ENCODE measurements at regions not wholly inside any gene's neighbourhood (a gene's known extent, or its start where the extent isn't known, plus 50 kb on each side); places are given as distances from the start of the nearest gene placed in this dataset.
"Not testable (repeated sequence)": the region's sequence is repeated elsewhere in the genome, so short reads cannot be mapped to it uniquely, and the experiment has no call there.

- DNase-seq; in situ Hi-C loops (cut with HindIII; ENCODE audit: low pct_ligation_motif_present, low pct_unique_long_range_greater_than_20kb, low sequenced_read_pairs): not testable (repeated sequence)
These were observed 57.3 kb upstream of the GARIN1A start for GRCh38 chr7:128614812-128615211.

DNA sequence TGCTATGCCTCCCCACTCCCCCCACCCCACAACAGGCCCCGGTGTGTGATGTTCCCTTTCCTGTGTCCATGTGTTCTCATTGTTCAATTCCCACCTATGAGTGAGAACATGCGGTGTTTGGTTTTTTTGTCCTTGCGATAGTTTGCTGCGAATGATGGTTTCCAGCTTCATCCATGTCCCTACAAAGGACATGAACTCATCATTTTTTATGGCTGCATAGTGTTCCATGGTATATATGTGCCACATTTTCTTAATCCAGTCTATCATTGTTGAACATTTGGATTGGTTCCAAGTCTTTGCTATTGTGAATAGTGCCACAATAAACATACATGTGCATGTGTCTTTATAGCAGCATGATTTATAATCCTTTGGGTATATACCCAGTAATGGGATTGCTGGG is 55.3 kb upstream of the GARIN1A start:
- in situ Hi-C loops (cut with HindIII; ENCODE audit: low pct_ligation_motif_present, low pct_unique_long_range_greater_than_20kb, low sequenced_read_pairs): not testable (repeated sequence)

More for the DNA sequence above, 55.3 kb upstream of the GARIN1A start:
- DNase-seq: not testable (repeated sequence)
